Muscle of back (tissue), 3 donors: ENCODE measurements at regions not wholly inside any gene's neighbourhood (a gene's known extent, or its start where the extent isn't known, plus 50 kb on each side); places are given as distances from the start of the nearest gene placed in this dataset.
"Not testable (repeated sequence)": the region's sequence is repeated elsewhere in the genome, so short reads cannot be mapped to it uniquely, and the experiment has no call there.

Experiments used
- DNase-seq, 3 donors: peaks; one replicate each; pipeline versions ENCODE4 v3.0.0 to v3.0.0-alpha.2; 2013

DNA sequence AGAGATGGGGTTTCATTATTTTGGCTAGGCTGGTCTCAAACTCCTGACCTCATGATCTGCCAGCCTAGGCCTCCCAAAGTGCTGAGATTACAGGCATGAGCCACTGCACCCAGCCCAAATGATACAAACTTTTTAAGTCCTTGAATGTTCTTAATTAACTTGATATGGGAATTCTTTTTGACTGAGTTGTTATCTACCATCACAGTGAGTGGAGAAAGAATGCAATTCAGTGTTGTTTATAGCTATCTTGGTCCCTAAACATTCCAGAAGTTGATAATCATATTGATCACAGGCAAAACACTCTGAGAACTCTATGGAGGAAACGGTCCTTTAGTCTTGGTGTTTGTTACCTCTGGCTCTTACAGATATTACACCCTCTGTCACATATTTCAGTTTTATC, 1072.5 kb downstream of the SUCLG1 start:
- DNase-seq = peak in 1 of 3 donors; percentile 23

DNA sequence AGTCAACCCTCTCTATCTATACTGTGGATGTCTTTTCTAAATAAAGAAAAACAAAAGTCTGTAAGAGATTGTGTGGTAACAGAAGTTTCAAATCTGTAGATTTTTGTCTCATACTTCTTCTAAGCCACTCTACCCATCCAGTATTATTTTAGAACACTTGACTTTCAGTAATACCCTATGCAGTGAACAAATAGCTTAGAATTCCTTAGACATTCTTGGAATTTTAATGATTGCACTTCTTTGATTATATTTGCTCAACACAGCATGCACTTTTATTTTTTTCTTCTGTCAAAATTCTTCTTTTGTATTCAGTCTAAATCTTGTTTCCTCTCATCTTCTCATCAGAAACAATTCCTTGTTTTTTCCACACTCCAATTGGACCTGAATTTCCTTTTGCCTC, 1080.2 kb downstream of the SUCLG1 start:
- DNase-seq = no peak

DNA sequence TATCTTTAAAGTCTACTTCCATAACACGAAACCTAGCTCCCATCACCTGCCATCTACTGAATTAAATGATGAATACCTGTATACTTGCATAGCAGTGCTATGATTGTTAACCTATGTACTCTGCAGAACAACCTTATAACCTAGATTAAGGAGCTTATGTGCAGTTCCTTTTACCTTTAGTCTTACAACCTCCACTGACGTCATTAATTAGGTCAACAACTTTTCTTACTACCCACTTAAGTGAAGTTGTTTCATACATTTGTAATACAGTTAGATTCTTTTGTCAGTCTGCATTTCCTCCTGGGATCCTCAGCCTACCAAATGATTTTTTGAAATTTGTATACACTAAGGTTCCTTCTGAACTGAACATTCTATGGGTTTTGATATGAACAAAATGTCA, 1082.3 kb downstream of the SUCLG1 start:
- DNase-seq = no peak

DNA sequence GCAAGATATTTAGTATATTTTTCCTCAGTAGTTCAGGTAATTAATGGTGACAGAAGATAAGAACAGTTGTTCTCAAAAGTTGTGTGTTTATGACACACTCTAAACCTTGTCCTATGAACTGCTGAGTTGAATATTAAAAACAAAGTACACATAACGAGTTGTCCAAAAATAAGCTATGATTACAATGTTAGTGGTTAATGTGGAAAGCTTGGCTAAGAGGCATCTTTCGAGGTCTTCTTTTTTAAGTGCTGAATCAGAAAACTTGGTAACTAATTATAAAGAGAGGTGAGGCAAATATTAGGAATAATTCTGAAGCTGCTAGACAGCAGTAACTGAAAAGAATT, 1088.7 kb downstream of the SUCLG1 start:
- no peak for DNase-seq

DNA sequence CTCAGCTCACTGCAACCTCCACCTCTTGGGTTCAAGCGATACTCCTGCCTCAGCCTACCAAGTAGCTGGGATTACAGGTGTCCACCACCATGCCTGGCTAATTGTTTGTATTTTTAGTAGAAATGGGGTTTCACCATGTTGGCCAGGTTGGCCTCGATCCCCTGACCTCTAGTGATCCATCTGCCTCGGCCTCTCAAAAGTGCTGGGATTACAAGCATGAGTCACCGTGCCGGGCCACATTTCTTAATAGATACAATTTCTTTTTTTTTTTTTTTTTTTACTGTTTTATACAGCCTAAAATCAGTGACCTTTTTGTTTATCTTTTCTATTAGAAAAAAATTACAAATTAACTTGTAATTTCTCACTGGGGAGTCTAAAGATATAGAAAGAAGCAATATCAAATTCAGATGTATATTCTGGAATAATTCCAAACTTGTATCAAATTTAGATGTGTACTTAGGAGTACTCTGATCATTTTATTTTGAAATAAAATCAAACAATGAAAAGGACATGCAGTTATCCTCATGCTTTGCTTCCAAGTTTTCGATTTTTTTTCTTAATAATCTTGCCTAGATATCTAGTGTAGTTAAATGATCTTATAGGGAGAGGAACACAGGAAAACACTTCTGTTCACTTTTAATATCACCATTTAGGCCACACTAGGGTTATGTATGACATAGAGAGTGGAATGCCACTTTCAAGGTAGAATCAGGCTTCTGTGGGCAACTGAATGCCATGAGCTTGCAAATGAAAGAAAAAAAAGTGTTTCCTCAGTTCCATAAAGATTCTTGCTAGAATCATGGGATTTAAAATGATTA, 1089.3 kb downstream of the SUCLG1 start:
- DNase-seq = no peak

DNA sequence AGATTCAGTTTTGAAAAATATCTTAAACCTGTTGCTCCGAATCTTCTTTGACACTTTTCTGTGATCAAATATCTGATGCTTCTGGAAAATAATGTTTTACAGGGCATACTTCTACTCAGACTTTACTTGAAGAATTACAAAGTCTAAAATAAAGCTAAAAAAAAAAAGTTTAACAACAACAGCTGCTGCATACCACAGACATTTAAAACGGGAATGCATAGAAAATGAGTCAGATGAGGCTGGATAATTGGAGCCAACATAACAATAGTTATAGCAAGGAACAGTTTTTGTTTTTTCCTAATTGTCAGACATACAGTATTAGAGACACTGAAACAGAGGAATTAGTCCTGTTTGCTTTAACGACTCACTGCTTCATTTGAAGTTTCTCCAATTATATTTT, 1090.2 kb downstream of the SUCLG1 start:
- peak in 2 of 3 donors; percentile 18 to 44 for DNase-seq

DNA sequence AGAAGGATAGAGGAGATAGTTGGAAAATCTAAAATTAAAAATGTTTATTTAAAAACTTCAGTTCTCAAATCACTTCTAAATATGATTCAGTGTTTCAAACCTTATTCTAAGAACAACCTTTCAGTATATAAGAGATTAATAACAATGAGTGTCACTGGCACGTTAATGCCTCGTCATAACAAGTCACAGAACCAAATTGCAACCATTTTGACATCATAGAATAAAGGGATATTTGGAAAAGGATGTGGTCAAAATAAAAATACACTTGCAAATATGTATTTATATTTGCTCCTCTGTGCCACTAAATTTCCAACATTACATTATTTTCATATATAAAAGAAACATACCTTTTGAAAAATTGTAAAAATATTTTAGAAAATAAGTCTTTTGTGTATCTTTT, 1090.6 kb downstream of the SUCLG1 start:
- no peak for DNase-seq

DNA sequence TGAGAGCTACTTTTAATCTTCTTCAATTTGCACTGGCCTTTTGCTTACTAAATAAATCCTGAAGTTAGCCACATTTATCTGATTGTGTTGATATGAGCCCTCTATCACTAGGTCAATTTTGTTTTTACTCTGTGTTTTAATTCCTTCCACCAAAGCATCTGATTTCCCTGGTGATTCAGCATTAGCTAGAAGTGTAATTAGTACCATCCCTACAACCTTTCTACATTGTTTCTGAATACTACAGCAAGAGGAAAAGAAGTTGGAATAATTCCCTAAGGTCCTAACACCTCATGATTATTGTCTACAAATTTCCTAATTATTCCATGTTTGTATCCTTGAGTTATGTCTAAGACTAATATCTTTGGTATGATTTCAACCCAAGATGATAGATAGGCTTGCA, 1093.6 kb downstream of the SUCLG1 start:
- DNase-seq = peak in 1 of 3 donors; percentile 15

DNA sequence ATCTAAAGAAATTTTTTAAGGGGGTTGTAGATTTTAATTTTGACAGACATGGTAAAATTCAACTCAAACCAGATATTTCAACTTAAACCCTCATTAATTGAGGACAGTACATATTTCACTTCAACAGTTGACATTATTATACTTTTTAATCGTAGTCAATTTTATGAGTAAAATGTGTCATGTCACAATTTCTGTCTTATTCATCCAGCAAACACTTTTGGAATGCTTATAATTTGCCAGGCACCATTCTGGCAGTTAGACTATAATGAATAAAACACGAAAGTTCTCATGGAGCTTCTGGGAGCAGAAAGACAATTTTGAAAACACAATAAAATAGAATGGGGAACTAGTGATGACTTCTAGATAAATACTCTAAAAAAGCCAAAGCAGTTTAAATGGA, 1094.8 kb downstream of the SUCLG1 start:
- peak in 2 of 3 donors; percentile 8 to 63 for DNase-seq

DNA sequence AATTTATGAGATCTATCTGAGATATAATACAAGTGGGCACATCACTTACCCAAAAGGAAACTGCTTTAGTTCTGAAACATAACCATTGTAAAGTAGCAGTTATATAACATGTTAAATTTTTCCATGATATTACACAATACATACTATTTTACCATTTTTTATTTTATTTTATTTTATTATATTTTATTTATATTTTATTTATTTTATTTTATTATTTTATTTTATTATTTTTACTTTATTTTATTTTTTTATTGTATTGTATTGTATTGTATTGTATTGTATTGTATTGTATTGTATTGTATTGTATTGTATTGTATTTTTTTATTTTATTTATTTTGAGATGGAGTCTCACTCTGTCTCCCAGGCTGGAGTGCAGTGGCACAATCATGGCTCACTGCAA, 1095.9 kb downstream of the SUCLG1 start:
- DNase-seq = not testable (repeated sequence)

DNA sequence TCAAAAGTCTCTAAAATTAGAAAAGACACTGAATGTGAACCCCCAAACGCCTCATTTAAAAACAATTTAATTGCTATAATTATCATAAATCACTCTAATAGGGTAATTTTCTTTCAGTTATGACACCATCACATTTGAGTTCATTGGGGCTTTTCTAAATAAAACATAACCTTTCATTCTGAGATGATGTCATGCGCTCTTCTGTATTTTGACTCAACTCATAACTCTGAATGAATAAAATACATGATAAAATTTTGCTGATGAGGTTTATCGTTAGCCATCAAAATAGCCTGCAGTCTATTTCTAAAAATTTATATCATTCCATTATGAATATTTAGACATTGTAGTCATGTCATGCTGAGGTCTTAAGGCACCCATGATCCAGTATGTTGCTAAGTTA, 1099.7 kb downstream of the SUCLG1 start:
- no peak for DNase-seq

DNA sequence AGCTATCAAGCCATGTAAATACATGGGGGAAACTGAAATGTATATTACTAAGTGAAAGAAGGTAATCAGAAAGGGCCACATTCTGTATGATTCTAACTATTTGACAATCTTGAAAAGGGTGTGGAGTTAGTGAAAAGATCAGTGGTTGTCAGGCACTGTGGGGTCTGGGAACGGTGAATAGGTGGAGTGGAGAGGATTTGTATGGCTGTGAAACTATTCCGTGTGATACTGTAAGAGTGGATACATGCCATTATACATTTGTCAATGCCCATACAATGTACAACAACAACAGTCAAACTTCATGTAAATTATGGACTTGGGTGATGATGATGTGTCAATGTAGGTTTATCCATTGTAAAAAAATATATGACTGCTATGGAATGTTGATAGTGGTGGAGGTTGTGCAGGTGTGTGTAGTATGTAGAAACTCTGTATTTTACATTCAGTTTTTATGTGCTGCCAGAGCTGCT, 1116.2 kb downstream of the SUCLG1 start:
- DNase-seq = peak in 2 of 3 donors; percentile 5 to 55

DNA sequence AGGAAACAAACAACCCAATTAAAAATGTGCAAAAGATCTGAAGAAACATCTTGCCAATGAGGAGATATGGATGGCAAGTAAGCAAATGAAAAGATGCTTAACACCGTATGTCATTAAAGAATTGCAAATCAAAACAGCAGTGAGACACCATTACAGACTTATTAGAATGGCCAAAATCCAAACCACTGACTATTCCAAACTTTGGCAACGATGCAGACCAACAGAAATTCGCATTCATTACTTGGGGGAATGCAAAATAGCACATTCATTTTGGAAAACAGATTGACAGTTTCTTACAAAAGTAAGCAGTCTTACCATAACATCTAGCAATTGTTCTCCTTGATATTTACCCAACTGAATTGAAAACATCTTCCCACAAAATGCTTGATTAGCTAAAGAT, 1118.7 kb downstream of the SUCLG1 start:
- peak in 2 of 3 donors; percentile 15 to 53 for DNase-seq

DNA sequence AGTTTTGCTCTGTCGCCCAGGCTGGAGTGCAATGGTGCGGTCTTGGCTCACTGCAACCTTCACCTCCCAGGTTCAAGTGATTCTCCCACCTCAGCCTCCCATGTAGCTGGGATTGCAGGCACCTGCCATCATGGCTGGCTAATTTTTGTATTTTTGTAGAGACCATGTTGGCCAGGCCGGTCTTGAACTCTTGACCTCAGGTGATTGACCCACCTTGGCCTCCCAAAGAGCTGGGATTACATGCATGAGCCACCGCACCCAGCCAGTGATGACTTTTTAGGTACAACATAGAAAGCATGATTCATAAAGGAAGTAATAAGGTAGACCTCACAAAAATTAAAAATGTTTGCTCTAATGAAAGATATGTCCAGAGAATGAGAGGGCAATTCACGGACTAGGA, 1119.1 kb downstream of the SUCLG1 start:
- DNase-seq = not testable (repeated sequence)

DNA sequence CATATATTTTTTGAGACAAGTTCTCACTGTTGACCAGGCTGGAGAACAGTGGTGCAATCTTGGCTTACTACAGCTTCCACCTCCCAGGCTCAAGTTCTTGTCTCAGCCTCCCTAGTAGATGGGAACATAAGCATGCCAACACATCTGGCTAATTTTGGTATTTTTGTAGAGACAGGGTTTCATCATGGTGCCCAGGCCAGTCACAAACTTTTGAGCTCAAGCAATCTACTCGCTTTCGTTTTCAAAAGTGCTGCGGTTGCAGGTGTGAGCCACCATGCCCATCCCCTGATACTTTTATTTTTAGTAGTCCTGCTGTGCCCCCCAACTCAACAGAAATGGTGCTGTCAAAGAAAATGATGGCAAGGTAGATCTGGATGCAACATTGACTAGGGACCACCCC, 1127.3 kb downstream of the SUCLG1 start:
- DNase-seq = no peak

DNA sequence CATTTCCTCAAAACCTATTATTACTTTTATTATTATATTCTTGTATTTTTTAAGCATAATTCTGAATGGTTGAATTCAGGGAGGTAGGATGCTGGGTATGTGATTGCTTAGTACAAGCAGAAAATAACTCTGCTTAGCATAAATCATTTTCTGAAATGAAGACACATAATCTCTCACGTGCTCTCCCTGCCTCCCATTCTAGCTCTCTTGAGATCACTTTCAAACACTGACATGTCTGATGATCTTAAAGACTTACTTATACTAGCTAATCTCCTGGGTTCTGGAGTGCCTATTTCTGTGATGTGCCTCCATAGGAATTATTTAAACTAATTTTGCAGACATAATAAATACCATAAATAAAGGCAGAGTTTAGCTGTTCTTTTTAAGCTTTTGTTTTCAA, 1136.0 kb downstream of the SUCLG1 start:
- no peak for DNase-seq

DNA sequence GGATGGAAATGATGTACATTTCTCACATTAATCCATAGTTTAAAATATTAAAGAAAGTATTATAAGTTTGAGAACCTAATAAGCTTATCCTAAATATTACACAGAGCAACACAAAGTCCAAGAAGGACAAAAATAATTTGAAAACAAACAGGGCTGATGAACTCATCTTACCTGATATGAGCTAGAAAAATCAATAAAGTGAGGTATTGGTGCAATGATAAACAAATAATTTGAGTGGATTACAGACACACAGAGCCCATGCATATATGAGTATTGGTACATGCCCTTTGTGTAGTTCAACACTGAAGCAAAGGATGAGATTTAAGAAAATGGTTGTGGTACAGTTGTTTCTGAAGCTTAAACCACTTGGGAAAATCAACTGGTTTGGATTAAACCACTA, 1139.0 kb downstream of the SUCLG1 start:
- DNase-seq = no peak

DNA sequence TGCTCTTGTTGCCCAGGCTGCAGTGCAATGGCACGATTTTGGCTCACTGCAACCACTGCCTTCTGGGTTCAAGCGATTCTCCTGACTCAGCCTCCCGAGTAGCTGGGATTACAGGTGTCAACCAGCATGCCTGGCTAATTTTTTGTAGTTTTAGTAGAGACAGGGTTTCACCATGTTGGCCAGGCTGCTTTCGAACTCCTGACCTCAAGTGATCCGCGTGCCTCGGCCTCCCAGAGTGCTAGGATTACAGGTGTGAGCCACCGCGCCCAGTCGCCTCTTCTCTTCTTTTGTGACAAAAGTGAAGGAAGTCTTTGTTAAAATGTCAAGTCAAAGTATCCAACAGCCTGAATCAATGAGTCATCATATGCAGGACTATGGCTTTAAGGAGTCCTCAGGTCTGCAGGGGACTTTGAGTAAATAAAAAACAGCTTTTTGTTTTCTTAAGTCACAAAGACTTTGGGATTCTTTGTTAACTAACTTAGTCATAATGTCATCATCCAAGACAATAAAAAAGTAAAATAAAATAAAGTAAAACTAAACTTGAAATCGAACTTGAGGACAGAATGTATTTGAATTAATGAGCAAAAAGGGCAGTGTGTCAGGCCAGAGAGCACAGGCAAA, 1153.2 kb downstream of the SUCLG1 start:
- no peak for DNase-seq

DNA sequence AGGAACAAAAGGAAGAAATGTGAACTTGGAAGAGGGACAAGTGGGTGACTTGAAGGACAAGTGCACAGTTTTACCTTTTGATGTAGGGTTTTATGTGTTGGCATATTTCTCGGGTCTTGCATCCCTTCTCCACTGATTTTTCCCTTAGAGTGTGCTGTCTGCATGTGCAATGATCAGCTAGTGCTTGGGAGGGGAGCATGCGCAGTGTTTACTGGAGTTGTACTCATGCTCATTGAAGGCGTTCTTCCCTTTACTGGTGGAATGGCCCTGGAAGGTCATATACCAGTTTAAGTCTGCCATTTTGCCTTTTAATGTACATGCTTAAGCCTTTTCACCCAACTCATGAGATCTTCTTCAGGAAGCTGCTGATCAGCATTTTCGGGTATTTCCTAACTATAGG, 1168.0 kb downstream of the SUCLG1 start:
- DNase-seq = no peak

DNA sequence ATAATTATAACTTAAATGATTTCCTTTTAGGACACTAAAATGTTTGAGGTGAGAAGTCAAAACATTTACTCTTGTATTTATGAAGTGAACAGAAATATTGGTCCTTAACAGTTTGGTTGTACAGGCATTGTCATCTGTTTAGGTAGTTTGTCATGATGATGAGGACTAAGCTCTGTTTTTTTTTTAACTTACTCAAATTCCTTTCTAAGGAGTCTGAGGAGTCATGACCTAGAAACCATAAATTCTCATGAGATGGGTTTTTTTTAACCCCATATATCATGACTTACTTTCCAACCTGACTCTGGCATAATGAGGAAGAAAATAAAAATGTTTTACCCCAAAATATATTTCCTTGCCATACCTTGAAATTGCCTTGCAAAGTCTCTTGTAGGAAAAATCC, 1176.2 kb downstream of the SUCLG1 start:
- DNase-seq = no peak

DNA sequence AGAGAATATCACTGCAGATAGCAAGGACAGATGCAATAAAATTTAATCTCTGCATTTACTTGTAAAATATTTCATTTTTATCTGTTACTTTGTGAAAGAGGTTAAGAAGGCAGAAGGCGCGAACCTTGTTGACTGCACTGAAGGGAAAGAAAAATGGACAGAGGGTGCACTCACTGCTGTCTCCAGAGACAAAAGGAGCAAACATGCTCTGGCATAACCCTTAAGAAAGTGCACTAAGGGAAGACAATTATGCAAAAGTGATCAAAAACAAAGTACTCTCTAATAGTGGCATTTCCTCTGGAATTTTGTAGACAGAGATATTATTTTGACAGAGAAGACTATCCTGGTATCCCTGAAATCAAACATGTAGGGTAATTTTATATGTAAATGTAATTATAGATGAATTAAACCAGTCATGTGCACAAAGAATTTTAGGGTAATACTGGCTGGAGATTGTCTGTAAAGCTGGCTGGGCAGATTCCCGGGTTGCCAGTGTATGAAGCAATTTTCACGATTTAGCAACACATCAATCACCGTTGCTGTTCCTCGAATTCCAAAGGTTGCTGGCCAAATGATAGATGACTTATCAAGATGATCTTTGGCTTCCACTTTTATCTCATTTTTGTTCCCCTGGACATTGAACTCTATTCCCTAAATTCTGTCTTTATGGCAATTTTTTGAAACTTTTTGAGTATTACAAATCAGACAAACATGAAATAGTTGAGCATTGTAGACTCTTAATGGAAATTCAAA, 1176.9 kb downstream of the SUCLG1 start:
- no peak for DNase-seq

DNA sequence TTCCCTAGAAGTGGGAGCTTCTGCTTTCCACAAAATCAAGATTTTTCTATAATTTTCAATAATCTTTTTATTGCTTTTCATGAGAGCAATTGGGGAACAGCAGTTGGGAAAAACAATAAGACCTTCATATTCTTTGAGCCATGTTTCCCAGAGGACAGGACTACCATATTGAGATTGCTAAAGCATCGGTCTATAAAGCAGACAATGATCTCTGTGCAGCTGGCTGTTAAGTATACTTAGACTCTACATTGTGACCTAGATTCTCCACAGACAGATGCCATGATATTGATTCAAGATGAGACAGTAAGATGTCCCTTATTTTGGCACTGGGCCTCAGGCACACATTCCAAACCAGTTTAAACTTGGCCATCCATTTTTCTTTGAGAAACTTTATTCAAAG, 1178.7 kb downstream of the SUCLG1 start:
- no peak for DNase-seq

DNA sequence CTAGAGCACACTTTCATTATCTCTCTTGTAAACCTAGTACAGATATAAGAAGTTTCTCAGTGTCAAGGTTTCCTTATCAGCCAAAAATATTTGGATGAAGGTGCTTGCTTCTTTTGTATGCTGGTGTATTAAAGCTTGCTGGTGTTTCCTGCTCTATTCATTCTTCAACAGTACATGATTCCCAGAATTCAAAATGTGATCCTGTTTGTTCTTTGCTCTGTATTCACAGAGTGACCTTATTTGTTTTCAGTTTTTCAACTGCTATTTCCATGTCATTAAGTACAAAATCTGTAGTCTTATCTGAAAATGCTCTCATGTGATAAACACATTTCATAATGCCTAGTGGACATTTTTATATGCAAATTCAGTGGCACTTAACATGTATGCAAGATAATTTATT, 1185.8 kb downstream of the SUCLG1 start:
- no peak for DNase-seq
